ENCODE measurements at regions not wholly inside any gene's neighbourhood (a gene's known extent, or its start where the extent isn't known, plus 50 kb on each side); places are given as distances from the start of the nearest gene placed in this dataset.

DNA sequence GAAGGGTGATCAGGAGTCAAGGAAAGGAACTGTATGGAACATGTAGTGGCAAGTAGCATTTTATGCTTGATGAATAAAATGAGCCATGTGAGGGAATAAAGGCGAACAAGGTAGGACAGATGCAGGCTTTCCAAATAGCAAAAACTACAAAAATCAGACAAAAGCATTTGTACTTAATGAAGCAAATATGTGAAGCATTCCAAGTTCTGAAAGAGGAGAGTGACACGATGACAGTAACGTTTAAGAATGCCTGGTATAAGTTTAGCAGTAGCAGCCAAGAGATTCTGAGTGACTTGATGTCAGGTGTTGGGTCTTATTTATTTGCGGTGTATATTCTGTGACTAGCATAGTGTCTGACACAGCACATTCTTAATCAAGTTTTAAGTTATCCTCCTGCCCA is 408.2 kb upstream of the RASGRP1 start:
- TF ChIP-seq EZH2phosphoT487 (conservative IDR thresholded peaks at IDR 0.05; ENCODE audit: low read length), result no peak
- TF ChIP-seq, protein P1, sequence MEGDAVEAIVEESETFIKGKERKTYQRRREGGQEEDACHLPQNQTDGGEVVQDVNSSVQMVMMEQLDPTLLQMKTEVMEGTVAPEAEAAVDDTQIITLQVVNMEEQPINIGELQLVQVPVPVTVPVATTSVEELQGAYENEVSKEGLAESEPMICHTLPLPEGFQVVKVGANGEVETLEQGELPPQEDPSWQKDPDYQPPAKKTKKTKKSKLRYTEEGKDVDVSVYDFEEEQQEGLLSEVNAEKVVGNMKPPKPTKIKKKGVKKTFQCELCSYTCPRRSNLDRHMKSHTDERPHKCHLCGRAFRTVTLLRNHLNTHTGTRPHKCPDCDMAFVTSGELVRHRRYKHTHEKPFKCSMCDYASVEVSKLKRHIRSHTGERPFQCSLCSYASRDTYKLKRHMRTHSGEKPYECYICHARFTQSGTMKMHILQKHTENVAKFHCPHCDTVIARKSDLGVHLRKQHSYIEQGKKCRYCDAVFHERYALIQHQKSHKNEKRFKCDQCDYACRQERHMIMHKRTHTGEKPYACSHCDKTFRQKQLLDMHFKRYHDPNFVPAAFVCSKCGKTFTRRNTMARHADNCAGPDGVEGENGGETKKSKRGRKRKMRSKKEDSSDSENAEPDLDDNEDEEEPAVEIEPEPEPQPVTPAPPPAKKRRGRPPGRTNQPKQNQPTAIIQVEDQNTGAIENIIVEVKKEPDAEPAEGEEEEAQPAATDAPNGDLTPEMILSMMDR (IDR thresholded peaks at IDR 0.05; ENCODE audit: insufficient read depth, low read length, poor library complexity, severe bottlenecking), result no peak

Measured in SU-DHL-6 (cell line).